GM03348 (cell line): ENCODE measurements at regions not wholly inside any gene's neighbourhood (a gene's known extent, or its start where the extent isn't known, plus 50 kb on each side); places are given as distances from the start of the nearest gene placed in this dataset.
A peak's percentile ranks its signal among the peaks of the same experiment; 100 is the strongest.

Experiments used
- DNase-seq: peaks from one replicate; pipeline ENCODE4 v3.0.0; 2012; ENCODE audit warnings: low spot score

GRCh38 chr5:98065261-98065909 lies 708.1 kb upstream of the RGMB start:
- DNase-seq, result peak; percentile 19

DNA sequence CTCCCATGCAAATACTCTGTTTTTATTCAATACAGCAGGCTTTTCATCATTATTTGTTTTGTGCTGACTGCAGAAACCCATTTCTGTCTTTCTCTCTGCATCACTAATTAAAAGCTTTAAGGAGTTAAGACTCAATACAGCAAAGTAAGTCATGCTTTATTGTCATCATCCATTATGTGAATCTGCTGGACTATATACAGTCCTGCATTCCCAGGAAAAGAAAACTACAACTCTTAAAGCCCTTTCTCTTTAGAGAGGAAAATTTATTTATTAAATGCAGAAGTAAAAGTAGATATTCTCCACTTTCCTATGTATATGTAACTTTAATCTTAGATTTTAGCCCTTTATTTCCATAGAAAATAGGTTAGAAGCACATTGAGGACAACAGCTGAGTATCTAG lies 706.6 kb upstream of the RGMB start:
- DNase-seq, result no peak

GRCh38 chr5:98069876-98070512 lies 703.5 kb upstream of the RGMB start:
- DNase-seq, result peak; percentile 3

DNA sequence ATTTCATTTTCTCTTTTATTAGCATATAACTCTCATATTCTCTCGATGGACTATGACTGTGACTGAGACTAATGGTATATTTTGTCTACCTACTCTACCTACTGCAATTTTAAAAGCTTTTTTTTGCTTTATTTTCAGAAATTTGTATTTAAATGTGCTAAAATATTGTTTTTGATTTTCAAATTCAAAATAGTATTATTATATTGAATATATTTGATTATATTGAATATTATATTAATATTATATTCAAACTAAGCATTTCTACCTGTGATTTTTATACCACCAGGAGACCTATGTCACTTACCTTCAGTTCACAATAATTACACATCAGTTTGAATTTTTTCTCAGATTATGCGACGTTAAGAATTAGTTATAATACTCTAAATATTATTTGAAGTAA lies 700.5 kb upstream of the RGMB start:
- no peak for DNase-seq

DNA sequence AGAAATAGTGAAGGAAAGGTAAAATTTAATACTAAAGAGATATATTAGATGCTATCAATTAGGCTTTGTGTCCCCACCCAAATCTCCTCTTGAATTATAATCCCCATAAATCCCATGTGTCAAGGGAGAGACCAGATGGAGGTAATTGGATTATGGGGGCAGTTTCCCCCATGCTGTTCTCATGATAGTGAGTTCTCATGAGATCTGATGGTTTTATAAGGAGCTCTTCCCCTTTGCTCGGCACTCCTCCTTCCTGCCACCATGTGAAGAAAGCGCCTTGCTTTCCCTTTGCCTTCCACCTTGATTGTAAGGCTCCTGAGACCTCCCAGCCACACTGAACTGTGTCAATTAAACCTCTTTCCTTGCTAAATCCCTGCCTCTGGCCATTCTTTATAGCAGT lies 697.0 kb upstream of the RGMB start:
- DNase-seq, result no peak

DNA sequence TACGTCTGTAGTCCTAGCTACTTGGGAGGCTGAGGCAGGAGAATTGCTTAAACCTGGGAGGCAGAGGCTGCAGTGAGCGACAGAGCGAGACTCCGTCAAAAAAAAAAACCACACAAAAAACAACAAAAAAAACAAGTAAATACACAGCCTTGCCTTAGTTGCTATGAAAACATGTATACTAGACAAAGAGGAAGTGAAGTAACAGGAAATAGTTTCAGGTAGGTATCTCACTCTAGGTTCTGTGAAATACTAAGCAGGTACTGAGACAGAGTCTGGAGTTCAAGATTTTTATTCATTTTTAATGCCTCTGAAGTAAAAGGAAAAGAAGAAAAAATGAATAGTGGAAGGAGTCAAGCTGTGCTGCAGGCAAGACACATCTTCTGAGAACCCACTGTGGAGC lies 687.9 kb upstream of the RGMB start:
- no peak for DNase-seq

DNA sequence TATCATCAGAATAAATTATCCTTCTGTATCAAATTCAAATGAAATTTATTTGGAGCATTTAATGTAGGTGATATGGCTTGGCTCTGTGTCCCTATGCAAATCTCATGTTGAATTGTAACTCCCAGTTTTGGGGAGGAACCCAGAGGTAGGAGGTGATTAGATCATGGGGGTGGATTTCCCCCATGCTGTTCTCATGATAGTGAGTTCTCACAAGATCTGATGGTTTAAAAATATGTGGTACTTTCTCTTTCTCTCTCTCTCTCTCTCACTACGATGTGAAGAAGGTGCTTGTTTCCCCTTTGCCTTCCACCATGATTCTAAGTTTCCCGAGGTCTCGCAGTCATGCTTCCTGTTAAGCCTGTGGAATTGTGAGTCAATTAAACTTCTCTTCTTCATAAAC lies 678.4 kb upstream of the RGMB start:
- no peak for DNase-seq

DNA sequence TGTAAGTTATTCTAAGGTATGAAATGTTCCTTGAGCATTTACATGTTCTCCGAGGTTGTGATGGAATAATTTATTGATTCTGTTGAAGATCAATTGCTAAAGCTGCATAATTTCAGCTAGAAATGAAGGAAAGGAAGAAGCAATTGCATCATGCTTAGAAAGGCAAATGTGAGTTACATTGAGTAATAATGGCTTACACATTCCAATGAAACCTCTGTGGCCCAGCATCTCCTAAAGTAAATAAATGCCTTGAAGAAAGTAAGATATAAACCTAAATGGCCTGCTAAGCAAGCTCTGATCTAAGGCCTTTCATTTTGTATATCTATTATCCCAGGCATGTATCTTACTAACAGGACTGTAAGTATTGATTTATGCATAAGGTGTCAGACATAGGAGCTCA lies 677.3 kb upstream of the RGMB start:
- DNase-seq, result peak; percentile 52

GRCh38 chr5:98099448-98100105 lies 673.9 kb upstream of the RGMB start:
- DNase-seq, result no peak

DNA sequence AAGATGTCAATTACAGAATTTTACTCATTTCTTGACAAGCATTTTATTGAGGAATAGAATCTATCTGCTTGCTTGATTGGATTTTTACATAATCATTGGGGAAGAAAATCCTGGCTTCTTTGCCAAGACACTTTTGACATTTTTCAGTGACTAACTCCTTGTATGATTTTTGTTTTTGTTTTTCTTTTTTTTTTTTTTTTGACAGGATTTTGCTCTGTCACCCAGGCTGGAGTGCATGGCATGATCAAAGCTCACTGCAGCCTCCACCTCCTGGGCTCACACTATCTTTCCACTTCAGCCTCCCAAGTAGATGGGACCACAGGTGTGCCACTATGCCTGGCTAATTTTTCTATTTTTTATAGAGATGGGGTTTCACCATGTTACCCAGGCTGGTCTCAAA lies 672.3 kb upstream of the RGMB start:
- DNase-seq, result no peak

GRCh38 chr5:98102936-98103335 lies 670.5 kb upstream of the RGMB start:
- DNase-seq, result no peak

GRCh38 chr5:98103807-98104206 lies 669.7 kb upstream of the RGMB start:
- no peak for DNase-seq

DNA sequence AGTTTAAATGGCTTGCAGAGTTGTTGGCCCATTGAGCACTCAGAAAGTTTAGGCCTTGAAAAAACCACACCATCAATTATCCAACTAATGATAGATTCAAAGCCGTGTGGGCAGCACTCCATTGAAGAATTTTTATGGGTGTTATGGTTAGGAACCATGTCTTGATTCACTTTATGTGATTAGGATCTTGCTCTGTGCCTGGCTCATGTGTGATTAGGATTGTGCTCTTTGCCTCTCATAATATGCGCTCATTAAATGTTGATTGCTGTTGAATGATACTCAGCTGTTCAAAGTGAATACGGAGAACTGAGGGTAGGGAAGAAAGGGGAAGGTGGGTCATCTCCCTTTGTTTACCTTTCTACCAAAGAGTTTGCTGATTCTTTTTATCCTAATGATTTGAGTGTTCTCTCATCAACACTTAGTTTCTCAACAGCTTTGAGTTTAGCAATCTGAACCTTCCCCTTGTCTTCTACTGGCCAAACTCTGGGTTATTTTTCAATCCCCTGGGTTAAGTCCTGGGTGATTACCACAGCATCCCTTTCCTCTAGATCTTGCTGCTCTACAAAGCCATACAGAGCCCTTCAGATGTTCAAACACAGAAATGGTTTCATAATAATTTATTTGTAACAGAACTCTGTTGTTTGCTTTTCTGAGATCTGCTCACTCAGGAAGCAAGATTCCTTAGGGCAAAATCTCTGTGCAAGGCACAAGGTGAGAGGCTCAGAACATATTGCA lies 668.8 kb upstream of the RGMB start:
- no peak for DNase-seq

- no peak for DNase-seq
These were observed 667.8 kb upstream of the RGMB start for GRCh38 chr5:98105681-98106080.

DNA sequence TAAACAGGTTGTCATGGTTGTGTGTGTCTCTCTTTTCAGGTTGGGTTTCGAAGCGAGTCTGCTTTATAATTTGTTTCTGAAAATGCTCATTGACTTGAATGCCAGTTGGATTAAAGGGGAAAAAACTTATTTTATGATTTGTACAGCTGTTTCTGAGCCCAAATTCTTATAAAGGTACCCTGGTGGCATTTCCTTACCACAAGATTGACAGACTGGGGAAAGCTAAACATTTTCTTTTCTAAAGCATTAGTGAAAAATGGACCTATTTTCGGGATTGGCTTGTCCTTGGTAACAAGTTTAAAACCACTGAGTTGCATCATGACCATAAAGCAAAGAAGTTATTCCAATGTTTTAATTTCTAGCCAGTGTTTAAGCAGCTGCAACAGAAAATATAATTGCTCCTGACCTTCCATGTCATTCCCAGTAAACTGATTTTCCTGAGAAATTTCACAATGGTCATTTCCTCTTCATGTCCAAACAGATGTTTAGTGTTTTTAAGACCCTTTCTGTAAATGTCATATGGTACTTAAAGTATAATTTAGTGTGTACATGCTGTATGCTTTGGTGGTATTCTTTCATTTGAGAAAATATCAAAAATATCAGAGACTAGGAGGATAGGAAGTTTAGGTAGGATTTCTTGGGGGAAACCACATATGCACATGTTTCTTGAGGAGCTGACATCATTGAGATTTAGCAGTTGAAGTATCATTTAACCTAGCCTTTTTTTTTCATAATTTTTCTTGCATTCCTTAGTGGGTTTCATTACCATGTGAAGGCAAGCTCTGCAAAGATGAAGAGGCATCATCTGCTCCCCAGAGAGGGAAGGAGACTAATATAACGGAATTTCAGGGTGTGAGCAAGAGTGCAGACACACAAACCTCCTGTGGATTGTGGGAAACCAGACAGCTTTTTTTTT lies 667.1 kb upstream of the RGMB start:
- peak; percentile 56 for DNase-seq

DNA sequence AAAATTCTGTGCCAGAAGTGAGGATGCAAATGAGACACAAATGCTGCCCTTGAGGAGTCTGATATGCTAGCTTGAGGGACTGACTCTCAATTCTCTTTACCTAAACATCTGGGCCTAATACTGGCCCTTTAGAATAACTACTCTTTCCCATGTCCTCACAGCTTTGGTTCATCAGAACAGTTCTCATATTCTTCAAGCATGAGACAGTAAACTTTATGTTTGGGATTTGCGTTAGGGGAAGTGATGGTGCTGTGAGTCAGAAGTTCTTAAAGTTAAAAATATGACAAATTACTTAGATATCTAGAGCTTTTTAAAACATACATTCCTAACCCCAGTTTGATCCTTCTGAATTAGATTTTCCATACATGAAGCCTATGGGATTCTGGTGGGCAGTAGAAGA lies 665.0 kb upstream of the RGMB start:
- peak; percentile 20 for DNase-seq

- DNase-seq, result peak; percentile 22
These were observed 663.9 kb upstream of the RGMB start for GRCh38 chr5:98109561-98110006.

DNA sequence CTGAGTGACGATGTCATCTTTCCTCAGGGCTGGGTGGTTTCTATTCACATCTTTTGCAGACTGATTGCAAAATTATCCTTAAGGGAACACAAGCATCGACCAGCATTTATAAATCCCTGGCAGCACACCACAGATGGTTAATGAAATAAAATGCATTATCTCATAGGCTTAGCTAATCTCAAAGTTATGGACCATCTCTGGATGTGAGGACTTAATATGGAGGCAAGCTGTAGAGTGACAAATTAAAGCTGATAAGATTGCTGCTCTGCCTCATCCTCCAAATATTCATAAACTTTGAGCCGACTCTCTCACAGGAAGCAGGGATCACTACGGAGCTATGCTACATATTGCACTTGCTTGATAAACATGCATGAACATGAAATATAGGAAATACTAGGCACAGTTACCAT lies 663.2 kb upstream of the RGMB start:
- DNase-seq, result peak; percentile 58

DNA sequence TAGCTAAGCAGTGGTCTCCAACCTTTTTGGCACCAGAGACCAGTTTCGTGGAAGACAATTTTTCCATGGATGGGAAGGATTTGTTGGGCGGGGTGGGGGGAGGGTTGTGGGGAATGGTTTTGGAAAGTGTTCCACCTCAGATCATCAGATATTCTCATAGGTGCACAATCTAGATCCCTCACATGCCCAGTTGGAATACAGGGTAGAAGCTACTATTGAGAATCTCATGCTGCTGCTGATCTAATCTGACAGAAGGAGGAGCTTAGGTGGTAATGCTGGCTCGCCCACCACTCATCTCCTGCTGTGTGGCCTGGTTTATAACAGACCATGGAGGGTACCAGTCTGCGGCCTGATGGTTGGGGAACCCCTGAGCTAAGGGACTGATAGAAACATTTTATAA lies 662.7 kb upstream of the RGMB start:
- no peak for DNase-seq

- DNase-seq, result no peak
These were observed 661.8 kb upstream of the RGMB start for GRCh38 chr5:98111686-98112085.

DNA sequence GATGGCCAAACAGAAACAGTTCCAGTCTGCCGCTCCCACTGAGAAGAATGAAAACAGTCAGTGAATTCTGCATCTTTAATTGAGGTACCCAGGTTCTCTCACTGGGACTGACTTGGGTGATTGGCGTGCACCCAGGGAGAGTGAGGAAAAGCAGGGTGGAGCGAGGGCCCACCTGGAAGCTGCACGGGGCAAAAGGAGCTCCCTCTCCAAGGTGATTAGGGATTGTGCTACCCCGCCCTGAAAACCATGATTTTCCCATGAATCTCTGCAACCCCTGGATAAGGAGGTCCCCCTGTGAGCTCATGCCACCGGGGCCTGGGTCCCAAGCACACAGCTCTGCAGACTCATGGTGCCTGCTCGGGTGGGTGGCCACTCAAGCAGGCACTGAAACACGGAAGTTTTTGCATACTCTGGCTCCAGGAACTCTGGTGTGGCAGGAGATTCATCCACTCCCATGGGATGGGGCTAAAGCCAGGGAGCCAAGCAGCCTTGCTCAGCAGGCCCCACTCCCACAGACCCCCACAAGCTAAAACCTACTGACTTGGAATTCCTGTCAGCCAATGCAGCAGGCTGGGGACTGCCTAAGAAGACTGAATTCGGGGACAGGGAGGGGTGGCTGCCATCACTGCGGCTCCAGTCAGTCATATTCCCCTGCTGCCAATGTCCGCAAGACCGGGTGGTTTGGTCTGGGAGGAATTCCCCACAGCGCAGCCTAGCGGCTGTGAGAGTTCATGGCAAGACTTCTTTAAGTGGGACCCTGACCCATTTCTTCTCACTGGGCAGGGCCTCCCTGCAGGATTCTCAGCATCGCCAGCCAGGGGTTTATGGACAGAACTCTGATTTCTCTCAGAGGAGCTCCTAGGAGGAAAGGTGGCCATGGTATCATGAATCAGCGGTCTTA lies 652.2 kb upstream of the RGMB start:
- no peak for DNase-seq
